ENCODE measurements at regions not wholly inside any gene's neighbourhood (a gene's known extent, or its start where the extent isn't known, plus 50 kb on each side); places are given as distances from the start of the nearest gene placed in this dataset.

DNA sequence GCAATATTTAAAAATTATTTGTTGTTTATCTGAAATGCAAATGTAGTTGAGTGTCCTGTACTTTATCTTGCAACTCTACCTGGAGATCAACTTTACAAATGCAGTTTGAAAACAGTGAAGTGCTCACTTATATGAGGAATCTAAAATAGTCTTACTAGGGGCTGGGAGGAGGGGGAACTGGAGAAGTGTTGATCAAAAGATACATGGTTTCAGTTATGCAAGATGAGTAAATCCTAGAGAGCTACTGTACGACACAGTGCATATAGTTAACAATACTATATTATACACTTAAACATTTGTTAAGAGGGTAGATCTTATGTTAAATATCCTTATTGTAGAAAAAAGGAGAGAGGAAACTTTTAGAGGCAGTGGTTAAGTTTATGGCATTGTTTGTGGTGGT lies 241.9 kb downstream of the BCL11A start:
- Histone ChIP-seq H3K27ac (ENCODE audit: low read length) (no peak overlapping the region), H3K9me3 (ENCODE audit: control insufficient read depth, low read depth, low read length) (no peaks in the 10 kb centered on the region), H3K4me1 (ENCODE audit: control insufficient read depth, insufficient read depth, low read length) (peaks cover 14% of the 10 kb centered on the region), H3K36me3 (ENCODE audit: control insufficient read depth, insufficient read depth, low read length) (no peaks in the 10 kb centered on the region), H3K4me3 (ENCODE audit: low read length) (no peak overlapping the region), H3K27me3 (ENCODE audit: control insufficient read depth, insufficient read depth, low read length) (no peaks in the 10 kb centered on the region)
- no peak for DNase-seq
- no CpG with 5 or more reads among the region's 1 CpG for WGBS (ENCODE audit: insufficient coverage, low lambda C conversion rate)

DNA sequence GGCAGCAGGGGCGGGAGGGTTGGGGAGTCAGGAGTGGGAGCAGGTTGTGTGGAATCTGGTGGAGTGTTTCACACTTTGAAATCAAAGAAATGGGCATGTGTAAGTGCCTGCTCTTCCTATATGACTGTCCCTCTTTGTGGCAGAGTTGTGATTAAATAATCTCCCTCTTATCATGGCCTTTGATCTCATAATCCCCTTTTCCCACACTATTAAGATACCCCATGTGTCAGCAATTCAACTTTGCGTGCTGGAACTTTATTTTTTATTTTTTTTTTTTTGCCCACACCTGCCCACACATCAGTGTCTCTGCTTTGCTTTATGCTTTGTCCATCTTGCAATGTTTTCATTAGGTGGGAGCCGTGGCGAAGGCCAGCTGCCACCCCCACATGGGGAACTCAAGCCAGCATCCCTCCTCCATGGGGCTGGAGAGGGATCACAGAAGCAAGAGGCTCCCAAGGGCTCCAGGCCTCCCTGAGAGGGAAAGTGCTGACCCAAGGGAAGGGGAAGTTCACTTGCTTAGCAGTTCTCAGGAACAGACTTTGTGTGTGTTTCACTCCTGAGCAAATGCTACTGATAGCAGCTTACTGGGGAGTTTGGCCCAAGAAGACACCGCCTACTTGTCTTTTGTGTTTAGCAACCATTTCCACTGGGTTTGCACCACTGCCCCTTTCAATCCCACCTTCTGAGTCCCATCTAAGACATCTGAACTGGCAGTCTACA lies 243.4 kb downstream of the BCL11A start:
- Histone ChIP-seq H3K4me1 (ENCODE audit: control insufficient read depth, insufficient read depth, low read length) (peaks cover 18% of the 10 kb centered on the region), H3K4me3 (ENCODE audit: low read length) (no peak overlapping the region), H3K27ac (ENCODE audit: low read length) (no peak overlapping the region), H3K9me3 (ENCODE audit: control insufficient read depth, low read depth, low read length) (no peaks in the 10 kb centered on the region), H3K27me3 (ENCODE audit: control insufficient read depth, insufficient read depth, low read length) (no peaks in the 10 kb centered on the region), H3K36me3 (ENCODE audit: control insufficient read depth, insufficient read depth, low read length) (no peaks in the 10 kb centered on the region)
- DNase-seq: no peak
- no CpG with 5 or more reads among the region's 5 CpGs for WGBS (ENCODE audit: insufficient coverage, low lambda C conversion rate)

DNA sequence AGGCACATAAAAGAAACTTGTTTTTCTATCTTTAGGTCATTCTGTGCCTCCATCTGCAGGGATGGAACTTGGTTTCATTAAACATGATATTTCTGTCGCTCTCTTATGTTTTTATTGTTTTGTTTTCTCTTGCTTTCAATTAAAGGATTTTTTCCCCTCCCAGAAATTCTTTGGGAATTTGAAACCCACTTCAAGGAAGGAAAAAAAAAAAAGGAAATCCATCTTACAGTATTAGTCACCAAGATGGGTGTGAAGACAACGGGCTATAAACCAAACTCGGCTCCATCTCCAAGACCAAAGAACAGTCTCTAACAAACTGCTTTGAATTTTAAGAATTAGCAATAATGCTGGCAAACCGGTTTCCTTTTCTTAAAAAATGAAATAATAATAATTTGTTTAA lies 244.1 kb downstream of the BCL11A start:
- H3K4me1 ChIP-seq (ENCODE audit: control insufficient read depth, insufficient read depth, low read length): peaks cover 18% of the 10 kb centered on the region
- no peak overlapping the region for H3K4me3 ChIP-seq (ENCODE audit: low read length)
- WGBS (ENCODE audit: insufficient coverage, low lambda C conversion rate): 72% methylated on average over 3 of the region's 4 CpGs

DNA sequence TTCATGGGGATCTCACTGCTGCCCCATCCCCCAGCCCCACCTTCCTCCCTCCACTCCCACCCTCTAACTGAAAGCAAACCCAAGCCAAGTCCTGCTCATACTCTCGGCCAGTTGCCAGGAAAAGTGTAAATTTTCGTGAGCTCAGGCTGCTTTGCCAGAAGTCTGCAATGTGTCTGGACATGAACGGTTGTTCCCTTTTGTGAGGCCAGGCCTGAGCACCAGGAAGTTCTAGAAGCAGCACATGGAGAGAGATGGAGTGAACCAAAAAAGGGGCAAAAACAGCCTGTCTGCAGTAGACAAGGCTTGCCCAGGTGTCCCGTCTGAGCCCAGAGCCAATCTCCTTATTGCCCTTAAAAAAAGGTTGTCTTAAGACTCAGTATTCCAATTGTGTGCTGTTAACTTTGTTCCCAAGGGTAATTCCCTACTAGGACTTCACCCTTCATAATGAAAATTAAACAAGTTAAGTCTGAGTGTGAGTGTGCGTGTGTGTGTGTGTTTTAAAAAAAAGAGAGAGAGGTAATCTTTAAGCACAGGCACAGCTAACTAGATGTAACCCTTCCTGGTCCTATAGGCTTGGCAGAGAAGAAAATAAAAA lies 247.1 kb downstream of the BCL11A start:
- H3K4me3 ChIP-seq (ENCODE audit: low read length): no peak overlapping the region
- 0% methylated on average over 1 of the region's 5 CpGs for WGBS (ENCODE audit: insufficient coverage, low lambda C conversion rate)
- peak in 1 of 2 donors; percentile 69 for DNase-seq

More for the DNA sequence above, 244.1 kb downstream of the BCL11A start:
- no peak overlapping the region for H3K27ac ChIP-seq (ENCODE audit: low read length)
- DNase-seq: no peak
- no peaks in the 10 kb centered on the region for H3K27me3 ChIP-seq (ENCODE audit: control insufficient read depth, insufficient read depth, low read length)
- no peaks in the 10 kb centered on the region for H3K36me3 ChIP-seq (ENCODE audit: control insufficient read depth, insufficient read depth, low read length)
- H3K9me3 ChIP-seq (ENCODE audit: control insufficient read depth, low read depth, low read length): no peaks in the 10 kb centered on the region

DNA sequence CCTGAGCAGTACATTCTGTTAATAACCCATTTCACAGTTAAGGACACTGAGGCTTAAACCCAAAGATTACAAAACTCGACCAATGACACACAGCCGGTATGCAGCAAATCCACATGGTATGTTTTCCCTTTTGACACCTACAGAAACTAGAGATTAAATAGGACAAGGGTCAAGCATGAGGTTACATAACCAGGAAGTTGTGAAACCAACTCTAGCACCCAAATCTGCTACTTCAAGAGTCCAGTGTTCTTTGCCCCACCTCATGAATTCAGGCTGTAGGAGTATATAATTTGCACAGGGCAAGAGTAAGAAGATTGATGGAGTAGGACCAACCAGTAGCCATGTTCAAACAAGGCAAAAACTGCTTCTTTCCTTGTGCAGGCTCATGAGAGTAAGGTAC lies 249.8 kb downstream of the BCL11A start:
- no peak overlapping the region for H3K4me3 ChIP-seq (ENCODE audit: low read length)
- no peaks in the 10 kb centered on the region for H3K27me3 ChIP-seq (ENCODE audit: control insufficient read depth, insufficient read depth, low read length)
- peak; percentile 62 to 83 for DNase-seq
- no peaks in the 10 kb centered on the region for H3K36me3 ChIP-seq (ENCODE audit: control insufficient read depth, insufficient read depth, low read length)
- no peaks in the 10 kb centered on the region for H3K9me3 ChIP-seq (ENCODE audit: control insufficient read depth, low read depth, low read length)
- WGBS (ENCODE audit: insufficient coverage, low lambda C conversion rate): 50% methylated on average over 2 of the region's 2 CpGs
- H3K27ac ChIP-seq (ENCODE audit: low read length): no peak overlapping the region
- peaks cover 18% of the 10 kb centered on the region for H3K4me1 ChIP-seq (ENCODE audit: control insufficient read depth, insufficient read depth, low read length)

More for the DNA sequence above, 247.1 kb downstream of the BCL11A start:
- H3K36me3 ChIP-seq (ENCODE audit: control insufficient read depth, insufficient read depth, low read length): no peaks in the 10 kb centered on the region
- H3K27ac ChIP-seq (ENCODE audit: low read length): peak overlapping the region; percentile 10
- H3K4me1 ChIP-seq (ENCODE audit: control insufficient read depth, insufficient read depth, low read length): peaks cover 18% of the 10 kb centered on the region
- no peaks in the 10 kb centered on the region for H3K27me3 ChIP-seq (ENCODE audit: control insufficient read depth, insufficient read depth, low read length)
- no peaks in the 10 kb centered on the region for H3K9me3 ChIP-seq (ENCODE audit: control insufficient read depth, low read depth, low read length)

DNA sequence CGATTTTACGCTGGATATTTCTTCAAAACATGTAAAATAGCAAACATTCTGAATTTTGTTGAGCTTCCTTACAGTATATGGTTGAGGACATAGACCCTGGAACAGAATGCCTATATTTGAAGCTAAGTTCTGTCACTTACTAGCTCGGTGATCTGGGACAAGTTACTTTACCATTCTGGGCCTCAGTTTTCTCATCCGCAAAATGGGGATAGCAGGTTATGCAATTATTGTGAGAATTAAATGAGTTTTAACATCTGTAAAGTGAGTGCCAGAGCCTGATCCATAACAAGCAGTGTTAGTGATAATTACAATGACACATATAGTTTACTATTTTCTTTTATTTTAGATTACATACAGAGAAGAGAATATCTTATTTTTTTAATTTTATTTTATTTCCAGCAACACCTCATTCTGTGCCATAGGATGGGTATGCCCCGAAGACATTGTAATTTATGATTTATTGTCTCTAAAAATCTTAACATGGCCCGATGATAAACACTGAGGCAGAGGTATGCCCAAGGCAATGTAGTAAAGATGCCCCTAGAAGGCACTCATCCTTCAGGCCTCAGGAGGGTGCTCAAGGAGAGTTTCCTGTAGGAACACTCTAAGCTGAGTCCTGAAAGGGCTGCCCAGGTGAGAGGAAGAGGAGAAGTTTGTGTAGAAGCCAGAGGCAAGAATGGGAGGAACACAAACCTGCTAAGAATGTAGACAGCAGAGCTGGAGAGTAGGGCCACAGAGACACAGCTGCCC lies 250.9 kb downstream of the BCL11A start:
- WGBS (ENCODE audit: insufficient coverage, low lambda C conversion rate): 100% methylated on average over 2 of the region's 6 CpGs
- Histone ChIP-seq H3K27me3 (ENCODE audit: control insufficient read depth, insufficient read depth, low read length) (no peaks in the 10 kb centered on the region), H3K27ac (ENCODE audit: low read length) (no peak overlapping the region), H3K4me1 (ENCODE audit: control insufficient read depth, insufficient read depth, low read length) (peaks cover 18% of the 10 kb centered on the region), H3K36me3 (ENCODE audit: control insufficient read depth, insufficient read depth, low read length) (no peaks in the 10 kb centered on the region), H3K9me3 (ENCODE audit: control insufficient read depth, low read depth, low read length) (peaks cover 3% of the 10 kb centered on the region), H3K4me3 (ENCODE audit: low read length) (no peak overlapping the region)
- no peak for DNase-seq

DNA sequence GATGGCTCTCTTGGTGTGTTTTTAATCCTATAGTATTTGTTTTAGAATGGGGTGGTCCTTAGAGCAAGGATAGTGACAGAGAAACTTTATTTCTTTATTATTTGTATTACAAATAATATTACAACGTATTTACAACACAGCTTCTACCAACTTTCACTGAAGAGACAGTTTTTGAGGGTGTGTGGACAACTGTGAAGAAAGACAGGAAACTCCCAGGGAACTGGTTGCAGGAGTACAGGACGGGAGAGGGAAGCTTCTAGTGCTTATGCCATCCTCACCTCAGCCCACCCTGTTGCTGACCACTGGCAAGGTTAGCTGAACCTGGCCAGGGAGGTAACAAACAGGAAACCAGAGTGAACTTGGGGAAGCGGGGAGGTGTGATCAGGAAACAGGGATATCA lies 251.7 kb downstream of the BCL11A start:
- DNase-seq: no peak
- Histone ChIP-seq H3K4me1 (ENCODE audit: control insufficient read depth, insufficient read depth, low read length) (peaks cover 12% of the 10 kb centered on the region), H3K27me3 (ENCODE audit: control insufficient read depth, insufficient read depth, low read length) (no peaks in the 10 kb centered on the region), H3K4me3 (ENCODE audit: low read length) (no peak overlapping the region), H3K27ac (ENCODE audit: low read length) (no peak overlapping the region), H3K9me3 (ENCODE audit: control insufficient read depth, low read depth, low read length) (peaks cover 3% of the 10 kb centered on the region), H3K36me3 (ENCODE audit: control insufficient read depth, insufficient read depth, low read length) (no peaks in the 10 kb centered on the region)
- WGBS (ENCODE audit: insufficient coverage, low lambda C conversion rate): no CpG with 5 or more reads among the region's 3 CpGs

DNA sequence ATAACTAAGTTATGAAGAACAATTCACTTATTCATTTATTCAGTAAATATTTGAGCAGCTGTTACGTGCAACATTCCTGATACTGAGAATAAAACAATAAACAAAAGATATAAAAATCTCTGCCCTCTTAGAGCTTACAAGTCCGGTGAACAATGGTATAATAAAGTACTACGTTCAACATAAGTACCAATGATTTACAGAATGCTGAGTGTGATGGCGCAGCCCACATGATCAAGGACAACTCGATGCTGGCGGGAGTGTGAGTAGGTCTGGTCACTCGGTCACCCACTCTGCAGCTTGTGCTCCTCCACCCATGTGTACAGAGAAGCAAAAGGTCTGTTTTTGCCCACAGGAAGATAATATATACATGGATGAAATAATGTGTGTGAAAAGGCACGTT lies 254.3 kb downstream of the BCL11A start:
- no peak for DNase-seq
- Histone ChIP-seq H3K27me3 (ENCODE audit: control insufficient read depth, insufficient read depth, low read length) (no peaks in the 10 kb centered on the region), H3K9me3 (ENCODE audit: control insufficient read depth, low read depth, low read length) (peaks cover 3% of the 10 kb centered on the region), H3K36me3 (ENCODE audit: control insufficient read depth, insufficient read depth, low read length) (no peaks in the 10 kb centered on the region), H3K27ac (ENCODE audit: low read length) (no peak overlapping the region), H3K4me1 (ENCODE audit: control insufficient read depth, insufficient read depth, low read length) (no peaks in the 10 kb centered on the region), H3K4me3 (ENCODE audit: low read length) (no peak overlapping the region)
- 60% methylated on average over 1 of the region's 8 CpGs for WGBS (ENCODE audit: insufficient coverage, low lambda C conversion rate)

DNA sequence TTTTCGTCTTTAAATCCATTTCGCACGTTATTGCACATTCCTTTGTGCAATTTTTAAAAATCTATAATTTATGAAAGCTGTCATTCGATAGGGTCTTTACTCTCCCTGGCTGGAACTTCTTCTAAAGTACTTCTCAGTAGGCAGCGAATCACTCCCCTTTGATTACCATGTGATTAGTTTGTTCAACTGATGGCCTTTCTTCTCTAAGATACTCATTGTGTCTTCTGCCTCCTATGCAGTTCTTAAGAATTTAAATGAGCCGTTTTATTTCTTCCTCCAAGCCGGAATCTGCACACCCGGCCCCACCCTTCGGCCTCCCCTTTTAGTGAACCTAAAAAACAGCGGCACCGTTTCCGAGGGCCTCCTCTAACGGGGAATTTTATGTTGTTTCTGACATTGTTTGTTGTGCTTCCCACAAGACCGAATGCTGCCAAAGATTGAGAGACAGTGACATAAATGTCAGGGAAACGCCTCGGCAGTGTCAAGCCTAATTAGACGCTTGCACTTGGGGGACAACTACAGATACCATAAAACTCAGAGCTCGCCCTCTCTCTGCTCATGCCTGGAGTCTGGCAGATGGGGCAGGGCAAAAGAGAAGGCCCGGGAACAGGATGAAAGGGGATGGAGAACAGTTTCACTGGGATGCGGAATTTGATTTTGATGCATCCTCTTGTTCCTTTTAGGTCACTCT lies 255.3 kb downstream of the BCL11A start:
- peaks cover 3% of the 10 kb centered on the region for H3K9me3 ChIP-seq (ENCODE audit: control insufficient read depth, low read depth, low read length)
- H3K27me3 ChIP-seq (ENCODE audit: control insufficient read depth, insufficient read depth, low read length): no peaks in the 10 kb centered on the region
- H3K36me3 ChIP-seq (ENCODE audit: control insufficient read depth, insufficient read depth, low read length): no peaks in the 10 kb centered on the region
- H3K4me1 ChIP-seq (ENCODE audit: control insufficient read depth, insufficient read depth, low read length): no peaks in the 10 kb centered on the region
- DNase-seq: no peak
- no peak overlapping the region for H3K27ac ChIP-seq (ENCODE audit: low read length)
- WGBS (ENCODE audit: insufficient coverage, low lambda C conversion rate): 100% methylated on average over 3 of the region's 20 CpGs
- no peak overlapping the region for H3K4me3 ChIP-seq (ENCODE audit: low read length)

DNA sequence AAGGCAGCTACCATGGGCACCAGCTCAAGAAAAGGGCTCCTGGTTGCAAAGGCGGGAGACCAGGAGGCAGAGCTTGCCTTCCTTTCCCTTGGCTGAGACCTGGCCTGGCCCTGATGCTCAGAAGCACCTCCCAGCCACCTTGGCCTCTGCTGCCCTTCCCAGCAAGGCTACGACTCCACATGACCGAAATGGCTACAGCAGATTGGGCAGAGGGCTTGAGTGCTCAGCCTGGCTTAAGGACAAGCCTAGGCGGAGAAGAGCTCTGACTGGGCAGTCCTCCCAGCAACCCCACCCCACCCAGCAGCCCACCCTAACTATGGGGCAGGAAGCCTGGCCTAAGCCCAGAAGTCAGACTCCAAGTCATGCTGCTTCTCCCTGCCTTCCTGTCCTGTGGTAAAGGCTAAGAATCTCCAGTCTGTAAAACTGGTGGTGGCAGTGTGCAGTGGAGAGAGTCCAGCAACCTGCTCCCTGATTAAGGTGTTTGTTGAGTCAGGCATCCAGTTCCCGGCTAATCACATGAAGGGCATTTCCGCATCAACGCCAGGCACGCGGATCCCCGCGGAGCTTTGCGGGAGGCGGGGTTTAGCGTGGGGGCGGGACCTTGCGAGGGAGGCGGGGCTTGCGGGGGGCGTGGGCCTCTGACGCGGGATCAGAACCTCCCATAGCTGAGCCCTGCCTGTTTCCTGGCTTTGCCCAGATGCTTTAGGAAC lies 256.0 kb downstream of the BCL11A start:
- no peak for DNase-seq
- WGBS (ENCODE audit: insufficient coverage, low lambda C conversion rate): no CpG with 5 or more reads among the region's 21 CpGs

More for the DNA sequence above, 256.0 kb downstream of the BCL11A start:
- Histone ChIP-seq H3K9me3 (ENCODE audit: control insufficient read depth, low read depth, low read length) (peaks cover 3% of the 10 kb centered on the region), H3K4me3 (ENCODE audit: low read length) (no peak overlapping the region), H3K27ac (ENCODE audit: low read length) (no peak overlapping the region), H3K36me3 (ENCODE audit: control insufficient read depth, insufficient read depth, low read length) (no peaks in the 10 kb centered on the region), H3K27me3 (ENCODE audit: control insufficient read depth, insufficient read depth, low read length) (no peaks in the 10 kb centered on the region), H3K4me1 (ENCODE audit: control insufficient read depth, insufficient read depth, low read length) (no peaks in the 10 kb centered on the region)

Data from large intestine (tissue), 3 donors.